Activated T-cell treated with anti-CD3 and anti-CD28 coated beads, Interleukin-2, amount 50 U/mL, for 48 hours (primary cell): ENCODE measurements at regions not wholly inside any gene's neighbourhood (a gene's known extent, or its start where the extent isn't known, plus 50 kb on each side); places are given as distances from the start of the nearest gene placed in this dataset.
"Not testable (repeated sequence)": the region's sequence is repeated elsewhere in the genome, so short reads cannot be mapped to it uniquely, and the experiment has no call there.

Source experiments
- DNase-seq, 2 experiments: peaks; one replicate each; pipeline ENCODE4 v3.0.0-alpha.2; 2020

- no peak for DNase-seq
These were observed 1686.6 kb upstream of the CDH9 start for GRCh38 chr5:28725001-28725400.

- no peak for DNase-seq
These were observed 1676.7 kb upstream of the CDH9 start for GRCh38 chr5:28714907-28715698.

GRCh38 chr5:28710360-28710759 is 1672.0 kb upstream of the CDH9 start:
- no peak for DNase-seq

- DNase-seq = no peak
These were observed 1670.1 kb upstream of the CDH9 start for GRCh38 chr5:28708472-28708871.

GRCh38 chr5:28707706-28708105 is 1669.3 kb upstream of the CDH9 start:
- DNase-seq = no peak

- DNase-seq = no peak
These were observed 1665.4 kb upstream of the CDH9 start for GRCh38 chr5:28703651-28704260.

- no peak for DNase-seq
These were observed 1653.1 kb upstream of the CDH9 start for GRCh38 chr5:28691526-28691925.

- no peak for DNase-seq
These were observed 1647.4 kb upstream of the CDH9 start for GRCh38 chr5:28685794-28686193.

- DNase-seq = no peak
These were observed 1640.5 kb upstream of the CDH9 start for GRCh38 chr5:28678899-28679298.

- DNase-seq = no peak
These were observed 1627.7 kb upstream of the CDH9 start for GRCh38 chr5:28666110-28666509.

GRCh38 chr5:28648108-28648507 is 1609.7 kb upstream of the CDH9 start:
- DNase-seq = no peak

- DNase-seq = no peak
These were observed 1594.2 kb upstream of the CDH9 start for GRCh38 chr5:28632607-28633006.

GRCh38 chr5:28603869-28604268 is 1565.5 kb upstream of the CDH9 start:
- no peak for DNase-seq

- no peak for DNase-seq
These were observed 1564.0 kb upstream of the CDH9 start for GRCh38 chr5:28602429-28602828.

- DNase-seq = not testable (repeated sequence)
These were observed 1558.3 kb upstream of the CDH9 start for GRCh38 chr5:28596707-28597106.

GRCh38 chr5:28580616-28581015 is 1542.2 kb upstream of the CDH9 start:
- no peak for DNase-seq

- DNase-seq = no peak
These were observed 1537.6 kb upstream of the CDH9 start for GRCh38 chr5:28576022-28576421.

GRCh38 chr5:28575368-28575767 is 1537.0 kb upstream of the CDH9 start:
- no peak for DNase-seq

- no peak for DNase-seq
These were observed 1536.2 kb upstream of the CDH9 start for GRCh38 chr5:28574606-28575005.

- DNase-seq = no peak
These were observed 1528.7 kb upstream of the CDH9 start for GRCh38 chr5:28567048-28567447.

GRCh38 chr5:28561522-28561921 is 1523.1 kb upstream of the CDH9 start:
- no peak for DNase-seq

GRCh38 chr5:28558196-28558595 is 1519.8 kb upstream of the CDH9 start:
- no peak for DNase-seq

GRCh38 chr5:28557114-28557513 is 1518.7 kb upstream of the CDH9 start:
- no peak for DNase-seq

GRCh38 chr5:28549588-28549987 is 1511.2 kb upstream of the CDH9 start:
- no peak for DNase-seq

GRCh38 chr5:28548856-28549255 is 1510.5 kb upstream of the CDH9 start:
- DNase-seq = no peak
